Colonic mucosa (tissue), 4 donors: ENCODE measurements at regions not wholly inside any gene's neighbourhood (a gene's known extent, or its start where the extent isn't known, plus 50 kb on each side); places are given as distances from the start of the nearest gene placed in this dataset.

Experiments
- DNase-seq: peaks from one replicate; pipeline ENCODE4 v3.0.0-alpha.2; 2020
- H3K27ac ChIP-seq: fragments of 200-600 bp; one replicate; pipeline ENCODE4 v1.8.0; 2021
- H3K27me3 ChIP-seq: fragments of 200-600 bp; one replicate; pipeline ENCODE4 v1.8.0; 2021
- H3K36me3 ChIP-seq: fragments of 200-600 bp; one replicate; pipeline ENCODE4 v1.8.0; 2021
- H3K4me1 ChIP-seq: fragments of 200-600 bp; one replicate; pipeline ENCODE4 v1.8.0; 2021; ENCODE audit warnings: mild to moderate bottlenecking
- H3K4me3 ChIP-seq: fragments of 200-600 bp; one replicate; pipeline ENCODE4 v1.8.0; 2021
- H3K9ac ChIP-seq, 2 donors: one replicate each; pipeline ENCODE4 v1.7.0; 2013; ENCODE audit warnings: control low read depth in 2 of 2, low read depth in 2 of 2, low read length in 2 of 2
- H3K9me3 ChIP-seq: fragments of 200-600 bp; one replicate; pipeline ENCODE4 v1.8.0; 2021
- intact Hi-C: fragments of 100-400 bp; cut with DNase I; formaldehyde crosslinking; loops from one replicate; pipeline ENCODE4 v1.14.1; 2022
- TF ChIP-seq, protein P1 (sequence below): fragments of 200-600 bp; IDR thresholded peaks from one replicate; pipeline ENCODE4 v1.8.0; 2022; ENCODE audit warnings: antibody characterized with exemption, mild to moderate bottlenecking
- donor health status: healthy.
- donor health status: DM: no; HTN: no; CAD: no.
- donor health status: DM: no; HTN: no; CAD: no.

DNA sequence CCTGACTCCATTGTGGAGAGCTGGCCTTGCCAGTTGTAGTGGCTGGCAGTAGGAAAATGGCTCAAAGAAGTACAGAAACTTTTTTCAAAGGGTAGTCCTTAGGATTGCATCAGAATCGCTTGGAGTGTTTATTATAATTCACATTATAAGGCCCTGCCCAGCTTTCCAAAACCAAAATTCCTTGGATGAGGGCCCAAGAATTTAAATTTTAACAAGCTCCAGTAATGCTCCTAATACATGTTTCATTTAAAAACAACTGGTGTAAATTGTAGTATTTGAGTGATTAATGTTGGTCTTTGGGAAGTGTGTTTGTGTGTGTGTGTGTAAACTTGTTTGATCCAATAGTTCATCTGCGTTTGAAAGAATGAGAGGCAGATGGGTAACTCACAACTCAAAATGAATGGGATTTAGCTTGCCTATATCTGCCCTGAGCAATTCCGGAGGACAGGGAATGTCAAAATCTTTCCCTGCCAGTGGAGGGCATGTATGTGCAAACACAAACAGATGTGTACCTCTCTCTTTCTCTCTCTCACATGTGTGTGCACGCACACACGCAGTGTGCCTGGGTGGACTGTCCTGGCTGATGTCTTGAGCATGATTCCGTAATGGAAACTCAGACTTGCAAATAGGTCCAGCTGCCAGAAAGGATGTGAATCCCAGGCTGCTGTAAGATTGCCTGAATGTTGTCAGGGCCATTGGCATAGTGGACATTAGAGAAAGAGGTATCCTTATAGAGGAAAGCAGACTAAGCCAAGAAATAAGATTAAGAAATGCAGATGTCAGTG lies 293.1 kb downstream of the LMX1A start:
- Histone ChIP-seq H3K27ac (no peak overlapping the region), H3K4me3 (no peak overlapping the region), H3K27me3 (no peaks in the 10 kb centered on the region), H3K9ac (no peak overlapping the region), H3K9me3 (no peaks in the 10 kb centered on the region), H3K36me3 (no peaks in the 10 kb centered on the region), H3K4me1 (no peaks in the 10 kb centered on the region)
- TF ChIP-seq, protein P1, sequence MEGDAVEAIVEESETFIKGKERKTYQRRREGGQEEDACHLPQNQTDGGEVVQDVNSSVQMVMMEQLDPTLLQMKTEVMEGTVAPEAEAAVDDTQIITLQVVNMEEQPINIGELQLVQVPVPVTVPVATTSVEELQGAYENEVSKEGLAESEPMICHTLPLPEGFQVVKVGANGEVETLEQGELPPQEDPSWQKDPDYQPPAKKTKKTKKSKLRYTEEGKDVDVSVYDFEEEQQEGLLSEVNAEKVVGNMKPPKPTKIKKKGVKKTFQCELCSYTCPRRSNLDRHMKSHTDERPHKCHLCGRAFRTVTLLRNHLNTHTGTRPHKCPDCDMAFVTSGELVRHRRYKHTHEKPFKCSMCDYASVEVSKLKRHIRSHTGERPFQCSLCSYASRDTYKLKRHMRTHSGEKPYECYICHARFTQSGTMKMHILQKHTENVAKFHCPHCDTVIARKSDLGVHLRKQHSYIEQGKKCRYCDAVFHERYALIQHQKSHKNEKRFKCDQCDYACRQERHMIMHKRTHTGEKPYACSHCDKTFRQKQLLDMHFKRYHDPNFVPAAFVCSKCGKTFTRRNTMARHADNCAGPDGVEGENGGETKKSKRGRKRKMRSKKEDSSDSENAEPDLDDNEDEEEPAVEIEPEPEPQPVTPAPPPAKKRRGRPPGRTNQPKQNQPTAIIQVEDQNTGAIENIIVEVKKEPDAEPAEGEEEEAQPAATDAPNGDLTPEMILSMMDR = no peak
- DNase-seq = no peak
- intact Hi-C loops = no loop called here

DNA sequence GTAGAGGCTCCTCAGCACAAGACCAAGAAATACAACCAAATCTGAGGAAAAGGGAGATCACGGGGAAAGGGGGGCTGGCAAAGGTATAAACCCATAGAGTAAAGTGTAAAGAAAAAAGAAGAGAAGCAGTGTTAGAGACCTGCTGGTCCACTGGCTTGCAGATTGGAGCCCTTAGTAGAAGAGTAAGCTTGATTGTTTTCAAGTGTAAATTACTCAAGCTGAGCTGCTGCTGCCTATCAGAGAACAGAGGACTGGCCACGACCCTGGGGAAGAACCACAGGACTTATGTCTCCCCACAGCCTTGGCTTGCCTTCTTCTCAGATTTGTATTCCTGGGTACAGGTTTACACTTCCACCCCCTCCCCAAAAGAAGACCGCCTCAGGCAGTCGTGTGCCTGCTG lies 294.2 kb downstream of the LMX1A start:
- Histone ChIP-seq H3K9me3 (no peaks in the 10 kb centered on the region), H3K9ac (no peak overlapping the region), H3K27ac (no peak overlapping the region)

DNA sequence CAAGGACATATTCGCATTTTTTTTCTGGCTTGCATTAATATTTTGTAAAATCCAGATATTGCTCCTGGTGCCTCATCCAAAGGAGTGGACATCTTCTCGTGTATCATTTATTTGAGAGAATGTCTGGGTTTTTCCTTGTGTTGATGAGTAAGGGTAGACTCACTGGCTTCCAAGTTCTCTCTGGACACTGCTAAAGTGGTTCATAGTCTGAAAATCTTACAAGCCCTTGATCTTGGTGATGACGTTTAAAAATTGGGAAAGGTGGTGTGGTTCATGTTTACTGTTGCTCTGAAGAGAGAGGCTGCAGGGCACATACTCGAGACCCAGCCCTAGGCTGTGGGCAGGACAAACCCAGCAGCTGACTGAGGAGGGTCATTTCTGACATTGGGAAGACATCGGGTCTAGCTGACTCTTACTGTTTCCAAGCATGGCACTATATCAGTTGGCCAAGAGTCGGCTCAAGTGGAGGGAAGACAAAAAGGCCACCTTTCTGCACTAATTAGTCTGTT lies 296.2 kb downstream of the LMX1A start:
- Histone ChIP-seq H3K9ac (no peak overlapping the region), H3K4me1 (no peaks in the 10 kb centered on the region), H3K27ac (no peak overlapping the region), H3K27me3 (no peaks in the 10 kb centered on the region), H3K4me3 (no peak overlapping the region), H3K36me3 (no peaks in the 10 kb centered on the region), H3K9me3 (no peaks in the 10 kb centered on the region)
- TF ChIP-seq, protein P1 = no peak
- intact Hi-C loops = no loop called here
- DNase-seq = no peak

More for the DNA sequence above, 294.2 kb downstream of the LMX1A start:
- Histone ChIP-seq H3K4me3 (no peak overlapping the region), H3K36me3 (no peaks in the 10 kb centered on the region), H3K4me1 (no peaks in the 10 kb centered on the region), H3K27me3 (no peaks in the 10 kb centered on the region)
- DNase-seq = no peak
- TF ChIP-seq, protein P1 = no peak
- intact Hi-C loops = no loop called here

DNA sequence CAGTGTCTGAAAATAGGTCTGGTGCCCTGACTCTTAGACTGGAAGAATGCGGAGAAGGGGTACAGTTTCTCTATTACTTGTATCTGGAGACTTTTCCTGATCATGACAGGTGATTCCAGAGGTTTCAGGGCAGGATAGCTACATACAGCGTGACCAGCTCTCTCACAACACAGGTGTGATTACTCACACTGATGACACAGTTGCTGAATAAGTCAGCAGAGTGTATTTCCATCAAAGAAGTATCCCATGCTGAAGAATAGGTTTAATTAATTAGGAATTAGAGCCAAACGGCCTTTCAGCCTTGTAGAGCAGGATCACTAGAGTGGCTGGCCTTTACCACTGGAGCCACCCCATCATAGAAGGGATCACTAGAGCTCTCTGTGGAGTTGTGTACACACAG lies 298.6 kb downstream of the LMX1A start:
- TF ChIP-seq, protein P1 = no peak
- Histone ChIP-seq H3K9me3 (no peaks in the 10 kb centered on the region), H3K9ac (no peak overlapping the region), H3K27ac (no peak overlapping the region), H3K4me3 (no peak overlapping the region), H3K27me3 (no peaks in the 10 kb centered on the region), H3K4me1 (no peaks in the 10 kb centered on the region), H3K36me3 (no peaks in the 10 kb centered on the region)
- intact Hi-C loops = no loop called here
- DNase-seq = no peak

DNA sequence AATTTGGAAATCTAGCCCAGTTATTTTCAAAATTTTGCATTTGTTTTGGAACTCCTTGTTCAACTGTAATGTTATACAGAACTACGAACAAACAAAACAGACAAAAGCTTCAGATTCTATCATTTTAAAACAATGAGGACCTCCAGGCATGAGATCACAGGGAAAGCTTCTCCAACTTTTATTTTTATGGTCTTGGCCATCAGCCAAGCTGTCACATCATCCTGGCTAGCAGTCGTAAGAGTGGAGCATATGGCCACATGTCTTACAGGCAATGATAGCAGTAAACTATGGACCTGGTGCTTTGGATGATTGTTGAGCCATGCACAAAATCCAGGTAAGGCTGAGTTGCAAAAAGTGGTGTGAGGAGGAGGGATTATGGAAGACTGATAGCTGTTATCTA lies 299.6 kb downstream of the LMX1A start:
- TF ChIP-seq, protein P1 = no peak
- no peak for DNase-seq

More for the DNA sequence above, 299.6 kb downstream of the LMX1A start:
- intact Hi-C loops = no loop called here
- Histone ChIP-seq H3K27me3 (no peaks in the 10 kb centered on the region), H3K9me3 (no peaks in the 10 kb centered on the region), H3K4me3 (no peak overlapping the region), H3K27ac (no peak overlapping the region), H3K9ac (no peak overlapping the region), H3K36me3 (no peaks in the 10 kb centered on the region), H3K4me1 (no peaks in the 10 kb centered on the region)
